ENCODE measurements at regions not wholly inside any gene's neighbourhood (a gene's known extent, or its start where the extent isn't known, plus 50 kb on each side); places are given as distances from the start of the nearest gene placed in this dataset.
A peak's percentile ranks its signal among the peaks of the same experiment; 100 is the strongest.

DNA sequence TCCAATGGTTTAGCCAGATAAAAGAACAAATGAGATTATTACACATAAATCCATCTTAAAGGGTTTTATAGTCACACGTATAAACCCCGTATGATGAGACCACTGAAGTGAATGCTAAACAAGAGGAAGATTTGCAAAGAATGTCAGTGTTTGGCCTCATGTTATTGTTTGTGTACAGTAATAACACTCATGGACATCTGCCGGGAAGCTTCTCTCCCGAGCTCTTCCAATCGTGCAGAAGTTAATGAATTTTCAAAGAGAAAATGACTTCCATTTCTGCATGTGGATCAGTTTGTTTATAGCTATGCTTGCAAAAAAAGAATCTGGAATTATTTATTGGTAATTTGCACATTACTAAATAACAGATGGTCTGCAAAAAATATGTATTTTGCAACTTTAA is 88.5 kb upstream of the APCDD1 start:
- no peak for DNase-seq

DNA sequence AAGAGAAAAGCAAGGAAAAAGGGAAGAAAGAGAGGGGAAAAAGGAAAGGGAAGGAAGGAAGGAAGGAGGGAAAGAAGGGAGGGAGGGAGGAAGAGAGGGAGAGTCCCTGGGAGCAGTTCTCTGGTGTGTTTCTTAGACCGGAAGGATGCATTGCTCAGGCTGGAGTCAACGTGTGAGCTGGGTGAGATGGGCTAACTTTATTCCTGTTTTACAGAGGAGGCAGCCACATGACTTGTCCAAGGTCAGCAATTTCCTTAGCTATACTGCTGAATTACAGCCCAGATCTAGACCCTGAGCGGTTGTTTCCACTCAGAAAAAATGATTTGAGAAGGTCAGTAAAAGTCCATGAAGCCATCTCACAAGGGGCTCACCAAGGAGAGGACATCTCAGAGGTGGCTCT is 86.6 kb upstream of the APCDD1 start:
- DNase-seq = no peak

DNA sequence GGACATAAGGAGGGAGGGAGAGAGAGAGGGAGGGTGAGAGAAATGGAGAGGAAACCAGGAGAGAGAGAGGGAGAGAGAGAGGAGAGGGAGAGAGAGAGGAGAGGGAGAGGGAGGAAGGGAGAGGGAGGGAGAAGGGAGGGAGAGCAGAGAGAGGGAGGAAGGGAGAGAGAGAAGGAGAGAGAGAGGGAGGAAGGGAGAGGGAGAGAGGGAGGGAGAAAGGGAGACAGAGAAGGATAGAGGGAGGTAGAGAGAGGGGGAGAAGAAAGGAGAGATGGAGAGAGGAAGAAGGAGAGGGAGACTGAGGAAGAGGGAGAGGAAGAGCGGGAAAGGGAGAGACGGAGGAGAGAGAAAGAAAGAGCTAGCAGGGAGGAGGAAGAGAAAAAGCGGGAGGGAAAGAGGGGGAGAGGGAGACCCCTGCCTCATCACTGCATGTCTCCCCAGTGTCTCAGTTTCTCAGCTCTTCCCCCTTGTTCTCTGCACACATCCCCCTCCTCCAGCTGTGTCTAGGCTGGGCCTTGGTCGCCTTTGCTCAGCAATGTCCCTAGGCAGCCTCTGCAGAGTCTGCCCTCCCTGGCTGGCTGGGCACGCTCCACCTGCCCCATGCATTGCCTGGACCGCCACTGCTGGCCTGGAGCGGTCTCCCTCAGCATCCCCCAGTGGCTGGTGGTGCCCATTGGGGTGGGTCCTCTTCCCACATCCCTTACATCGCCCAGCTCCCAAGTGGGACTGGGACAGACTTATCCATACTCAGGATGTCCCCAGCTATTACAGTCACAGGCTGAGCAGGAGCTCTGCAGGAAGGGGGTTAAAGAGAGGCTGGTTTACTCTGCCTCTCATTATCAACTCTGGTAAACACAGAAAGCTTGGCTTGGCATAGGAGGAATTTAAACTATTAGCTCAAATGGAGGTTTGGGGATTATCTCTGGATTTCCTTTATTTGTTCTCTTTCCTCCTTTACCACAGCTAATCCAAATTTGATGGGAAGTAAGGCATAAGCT is 85.7 kb upstream of the APCDD1 start:
- DNase-seq = no peak

- DNase-seq = no peak
These were observed 83.7 kb upstream of the APCDD1 start for GRCh38 chr18:10370716-10371115.

DNA sequence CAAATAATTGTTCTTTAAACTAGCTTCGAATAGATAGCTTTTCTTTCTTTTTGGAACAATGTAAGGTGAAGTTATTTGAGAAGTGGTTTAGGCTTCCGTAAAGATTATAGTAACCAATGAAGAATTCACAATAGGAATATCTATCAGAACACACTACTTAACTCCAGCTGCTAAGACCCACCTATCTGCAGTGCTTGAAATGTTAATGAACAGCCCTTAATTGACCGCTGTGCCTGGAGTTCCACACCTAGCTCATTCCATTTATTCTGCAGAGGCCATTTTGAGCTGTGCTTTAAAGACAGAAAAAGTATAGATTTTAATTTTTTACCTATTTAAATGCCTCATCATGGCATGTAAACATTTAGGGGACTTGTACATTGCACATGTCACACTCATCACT is 83.3 kb upstream of the APCDD1 start:
- no peak for DNase-seq

GRCh38 chr18:10374195-10374594 is 80.2 kb upstream of the APCDD1 start:
- DNase-seq = no peak

DNA sequence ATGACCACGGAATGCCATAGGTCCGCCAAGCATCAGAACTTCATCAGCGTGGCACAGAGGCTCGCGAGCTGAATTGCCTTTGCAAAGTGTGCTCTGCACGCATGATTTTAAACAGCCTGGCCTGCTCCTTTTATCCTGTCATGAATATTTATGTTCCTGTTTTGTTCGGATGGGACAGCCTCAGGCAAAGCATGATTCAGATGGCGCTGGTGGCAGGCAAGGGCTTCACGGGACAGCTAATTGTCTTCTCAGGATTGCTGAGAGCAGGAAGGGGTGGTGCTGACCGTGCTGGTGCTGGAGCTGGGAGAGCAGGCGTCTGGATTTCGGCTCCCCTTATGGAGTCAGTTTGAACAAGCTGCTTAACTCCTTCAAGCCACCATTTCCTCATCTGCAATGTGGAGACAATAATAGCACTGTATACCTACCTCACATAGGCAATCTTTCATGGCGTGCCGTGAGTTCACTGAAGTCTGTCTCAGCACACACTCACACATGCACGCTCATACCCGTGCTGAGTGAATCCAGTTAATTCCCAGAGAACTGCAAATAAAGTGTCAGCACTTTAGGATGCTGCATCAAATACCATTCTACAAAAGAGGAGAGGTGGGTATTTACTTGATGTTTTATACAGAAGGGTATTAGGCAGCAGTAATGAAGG is 79.7 kb upstream of the APCDD1 start:
- DNase-seq = no peak

DNA sequence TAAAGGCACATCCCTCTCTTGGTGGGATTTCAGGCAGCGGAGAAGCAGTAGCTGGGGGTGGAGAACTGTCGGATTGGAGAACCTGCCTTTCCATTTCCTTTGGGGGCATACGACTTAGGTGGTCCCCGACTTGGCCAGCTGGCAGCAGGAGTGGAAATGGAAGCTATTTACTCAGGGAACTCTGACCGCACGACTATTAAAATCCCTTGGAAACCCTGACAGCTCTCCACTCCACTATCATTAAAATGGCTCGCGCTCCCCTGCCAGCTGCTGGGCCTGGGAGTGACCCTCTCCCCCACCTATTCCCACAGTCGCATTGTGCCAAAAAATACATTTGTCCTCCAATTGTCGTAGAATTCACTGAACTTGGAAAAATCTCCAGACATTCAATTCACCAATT is 77.7 kb upstream of the APCDD1 start:
- peak; percentile 55 for DNase-seq

GRCh38 chr18:10377956-10378355 is 76.5 kb upstream of the APCDD1 start:
- no peak for DNase-seq

GRCh38 chr18:10378688-10379420 is 75.6 kb upstream of the APCDD1 start:
- no peak for DNase-seq

DNA sequence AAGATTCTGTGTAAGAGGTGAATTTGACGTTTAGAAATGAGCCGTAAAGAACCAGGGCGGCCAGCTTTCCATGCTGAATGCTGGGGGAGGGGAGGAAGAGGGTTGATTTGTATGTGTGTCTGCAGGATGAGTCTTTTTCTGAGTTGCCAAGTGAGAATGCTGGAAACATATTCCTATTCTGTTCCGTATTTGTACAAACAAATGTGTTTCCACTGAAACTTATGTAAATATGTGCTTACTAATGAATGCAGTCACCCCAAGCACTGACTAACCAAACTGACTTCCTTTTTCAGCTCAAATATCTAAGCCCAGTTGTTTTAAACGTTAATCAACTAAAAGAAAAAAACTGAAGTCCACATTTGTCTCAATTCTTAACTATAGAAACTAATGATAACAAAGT is 74.9 kb upstream of the APCDD1 start:
- no peak for DNase-seq

- DNase-seq = no peak
These were observed 72.9 kb upstream of the APCDD1 start for GRCh38 chr18:10381516-10381915.

DNA sequence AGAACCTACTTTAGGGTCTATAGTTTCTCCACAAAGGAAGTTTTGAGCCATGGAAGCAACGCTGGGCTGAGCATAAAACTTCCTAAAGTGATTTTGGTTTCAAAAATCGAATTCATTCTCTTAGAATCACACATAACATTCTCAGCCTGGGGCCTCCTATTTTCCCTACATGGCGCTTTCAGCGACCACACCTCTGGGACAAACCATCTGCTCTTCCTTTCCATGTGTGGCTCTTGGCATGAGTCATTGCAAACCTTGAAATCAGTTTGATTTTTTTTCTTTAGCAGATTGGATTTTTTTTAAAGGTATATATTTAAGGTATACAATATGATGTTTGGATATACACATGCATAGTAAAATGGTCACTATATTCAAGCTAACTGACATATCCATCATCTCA is 72.5 kb upstream of the APCDD1 start:
- DNase-seq = no peak

DNA sequence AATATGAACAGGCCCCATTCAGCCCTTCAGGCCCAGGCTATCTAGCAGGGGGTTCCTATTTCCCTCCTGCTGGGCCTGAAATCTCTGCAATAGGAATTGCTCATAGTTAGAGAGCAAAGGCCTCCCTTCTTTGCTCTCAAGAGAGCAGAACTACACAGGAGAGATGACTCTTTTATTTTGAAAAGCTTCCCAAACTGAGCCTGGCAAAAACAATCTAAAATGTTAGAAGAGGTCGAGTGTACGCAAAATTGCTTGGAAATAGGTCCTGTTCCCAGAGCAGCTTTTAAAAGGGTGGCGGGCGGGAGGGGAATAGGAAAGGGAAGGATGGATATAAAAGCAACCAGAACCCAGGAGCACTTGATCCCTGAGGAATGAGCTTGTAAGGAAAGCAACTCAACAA is 68.4 kb upstream of the APCDD1 start:
- no peak for DNase-seq

GRCh38 chr18:10386956-10387355 is 67.5 kb upstream of the APCDD1 start:
- DNase-seq = no peak

- no peak for DNase-seq
These were observed 67.0 kb upstream of the APCDD1 start for GRCh38 chr18:10387399-10387798.

GRCh38 chr18:10388373-10388772 is 66.1 kb upstream of the APCDD1 start:
- no peak for DNase-seq

DNA sequence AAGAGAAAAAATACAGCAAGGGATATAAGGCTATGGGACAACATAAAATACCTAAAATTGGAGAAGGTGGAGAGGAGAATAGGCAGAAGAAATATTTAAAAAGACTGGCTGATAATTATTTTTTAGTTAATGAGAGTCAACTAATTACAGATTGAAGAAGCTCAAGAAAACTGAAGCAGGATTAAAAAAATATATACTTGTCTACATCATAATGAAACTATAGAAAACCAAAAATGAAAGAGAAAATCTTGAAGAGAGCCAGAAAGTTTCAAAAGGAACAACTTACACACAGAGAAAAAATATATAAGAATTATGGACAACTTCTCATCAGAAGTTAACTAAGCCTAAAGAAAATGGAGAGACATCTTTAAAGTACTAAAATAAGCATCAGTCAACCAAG is 62.9 kb upstream of the APCDD1 start:
- DNase-seq = no peak

GRCh38 chr18:10397004-10397403 is 57.4 kb upstream of the APCDD1 start:
- DNase-seq = no peak

DNA sequence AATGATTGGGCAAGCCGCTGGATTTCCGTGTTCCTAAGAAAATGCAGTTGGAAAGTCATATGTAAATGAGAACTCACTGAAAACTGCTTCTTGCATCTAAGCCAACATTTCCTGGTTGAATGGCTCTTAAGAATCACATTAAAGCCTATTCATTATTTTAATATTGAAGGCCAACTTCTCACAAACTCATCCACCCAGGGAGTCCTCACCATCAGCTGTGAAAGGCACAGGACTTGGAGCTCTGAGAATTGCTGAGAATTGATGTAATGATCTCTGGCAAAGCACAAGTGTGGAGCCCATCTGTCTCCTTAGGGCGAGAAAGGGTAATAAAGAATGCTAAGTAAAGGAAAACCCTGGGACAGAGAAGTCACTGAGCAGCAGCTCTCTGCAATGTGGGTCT is 55.9 kb upstream of the APCDD1 start:
- peak; percentile 60 for DNase-seq

- no peak for DNase-seq
These were observed 55.0 kb upstream of the APCDD1 start for GRCh38 chr18:10399465-10399864.

DNA sequence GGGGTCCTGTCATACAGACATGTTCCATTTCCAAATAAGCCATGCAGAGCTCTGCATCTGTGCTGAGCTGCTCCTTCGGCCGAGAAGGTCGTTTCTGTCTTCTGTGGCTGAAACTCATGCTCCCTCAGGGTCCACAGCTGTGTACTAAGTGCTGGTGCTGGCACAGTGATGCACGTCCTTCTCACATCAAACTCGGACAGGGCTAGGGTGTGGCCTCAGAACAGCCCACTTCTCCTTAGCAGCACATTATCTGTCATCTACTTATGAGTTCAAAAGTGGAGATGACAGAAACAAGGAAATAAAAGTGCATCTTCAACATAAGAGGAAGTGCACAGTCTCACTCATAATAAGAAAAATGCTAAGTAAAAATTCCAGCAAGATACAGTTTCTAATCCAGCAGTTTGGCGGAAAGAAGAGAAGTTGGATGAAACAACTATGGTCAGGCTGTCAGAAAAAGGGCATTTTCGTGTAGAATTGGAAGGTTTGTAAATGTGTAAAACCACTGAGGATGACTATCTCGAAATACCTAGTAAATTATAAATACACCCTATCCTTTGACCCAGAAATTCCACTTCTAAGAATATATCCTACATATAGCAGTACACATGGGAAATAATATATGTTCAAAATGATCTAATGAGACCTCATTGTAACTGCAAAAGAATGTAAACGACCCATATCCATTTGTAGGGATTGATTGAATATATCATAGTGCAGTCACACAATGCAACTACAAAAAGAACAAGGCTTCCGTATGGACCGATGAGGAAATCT is 53.7 kb upstream of the APCDD1 start:
- DNase-seq = peak; percentile 43

- peak; percentile 85 for DNase-seq
These were observed 52.9 kb upstream of the APCDD1 start for GRCh38 chr18:10401521-10401920.

Measured in eye (tissue), 1 donor.